Vagina (tissue), 2 donors: ENCODE measurements at regions not wholly inside any gene's neighbourhood (a gene's known extent, or its start where the extent isn't known, plus 50 kb on each side); places are given as distances from the start of the nearest gene placed in this dataset.

Experiments used
- CTCF ChIP-seq, 3 experiments: fragments of 450-650 bp in 2 of 3; fragments of 200-600 bp in 1 of 3; sonication (generic) in 1 of 3; IDR thresholded peaks; one replicate each; pipeline ENCODE4 v1.5.1; 2017 to 2019; ENCODE audit warnings: antibody characterized with exemption in 3 of 3, mild to moderate bottlenecking in 2 of 3, moderate library complexity in 2 of 3
- POLR2A ChIP-seq, 2 donors: fragments of 450-650 bp; IDR thresholded peaks; one replicate each; pipeline ENCODE4 v1.6.1; 2017; ENCODE audit warnings: antibody characterized with exemption in 2 of 2, mild to moderate bottlenecking in 2 of 2, moderate library complexity in 2 of 2

- TF ChIP-seq POLR2A (IDR thresholded peaks at IDR 0.05) (no peak), CTCF (IDR thresholded peaks at IDR 0.05) (no peak)
Observed at GRCh38 chr20:4455301-4455701, 206.2 kb upstream of the ADRA1D start.
